ENCODE measurements at regions not wholly inside any gene's neighbourhood (a gene's known extent, or its start where the extent isn't known, plus 50 kb on each side); places are given as distances from the start of the nearest gene placed in this dataset.

DNA sequence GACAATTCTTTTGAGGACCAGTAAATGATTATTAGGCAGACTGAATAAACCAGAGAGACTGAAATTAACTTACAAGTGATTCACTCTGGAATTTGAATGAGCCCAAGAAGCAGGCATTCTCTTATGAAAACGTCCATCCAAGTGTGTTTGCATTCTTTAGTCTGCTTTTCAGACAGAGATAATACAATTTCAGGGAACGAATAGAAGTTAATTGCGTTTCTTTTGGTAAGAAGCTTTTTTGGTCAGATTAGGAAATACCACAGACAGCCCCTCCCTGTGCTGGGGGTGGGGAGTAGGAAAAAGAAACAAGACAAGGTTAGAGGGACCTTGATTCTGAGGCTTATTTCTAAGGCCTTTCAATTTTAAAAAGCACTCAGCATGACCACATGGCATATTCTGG lies 874.4 kb downstream of the SUCLG1 start:
- ATAC-seq (ENCODE audit: low FRiP score in 2 of 2) (no peak), DNase-seq (no peak)
- Histone ChIP-seq H3K9me3 (no peaks in the 10 kb centered on the region), H3K36me3 (no peaks in the 10 kb centered on the region), H3K27ac (no peak overlapping the region), H3K27me3 (no peaks in the 10 kb centered on the region), H3K4me3 (no peak overlapping the region), H3K4me1 (no peaks in the 10 kb centered on the region)
- TF ChIP-seq POLR2A (IDR thresholded peaks at IDR 0.05): no peak
- TF ChIP-seq, protein P1, sequence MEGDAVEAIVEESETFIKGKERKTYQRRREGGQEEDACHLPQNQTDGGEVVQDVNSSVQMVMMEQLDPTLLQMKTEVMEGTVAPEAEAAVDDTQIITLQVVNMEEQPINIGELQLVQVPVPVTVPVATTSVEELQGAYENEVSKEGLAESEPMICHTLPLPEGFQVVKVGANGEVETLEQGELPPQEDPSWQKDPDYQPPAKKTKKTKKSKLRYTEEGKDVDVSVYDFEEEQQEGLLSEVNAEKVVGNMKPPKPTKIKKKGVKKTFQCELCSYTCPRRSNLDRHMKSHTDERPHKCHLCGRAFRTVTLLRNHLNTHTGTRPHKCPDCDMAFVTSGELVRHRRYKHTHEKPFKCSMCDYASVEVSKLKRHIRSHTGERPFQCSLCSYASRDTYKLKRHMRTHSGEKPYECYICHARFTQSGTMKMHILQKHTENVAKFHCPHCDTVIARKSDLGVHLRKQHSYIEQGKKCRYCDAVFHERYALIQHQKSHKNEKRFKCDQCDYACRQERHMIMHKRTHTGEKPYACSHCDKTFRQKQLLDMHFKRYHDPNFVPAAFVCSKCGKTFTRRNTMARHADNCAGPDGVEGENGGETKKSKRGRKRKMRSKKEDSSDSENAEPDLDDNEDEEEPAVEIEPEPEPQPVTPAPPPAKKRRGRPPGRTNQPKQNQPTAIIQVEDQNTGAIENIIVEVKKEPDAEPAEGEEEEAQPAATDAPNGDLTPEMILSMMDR (IDR thresholded peaks at IDR 0.05): no peak
- TF ChIP-seq EP300 (IDR thresholded peaks at IDR 0.05): no peak
- no peak for TF ChIP-seq POLR2AphosphoS5 (IDR thresholded peaks at IDR 0.05)
- WGBS, 2 donors: 32 to 38% methylated on average over 3 of the region's 3 CpGs

DNA sequence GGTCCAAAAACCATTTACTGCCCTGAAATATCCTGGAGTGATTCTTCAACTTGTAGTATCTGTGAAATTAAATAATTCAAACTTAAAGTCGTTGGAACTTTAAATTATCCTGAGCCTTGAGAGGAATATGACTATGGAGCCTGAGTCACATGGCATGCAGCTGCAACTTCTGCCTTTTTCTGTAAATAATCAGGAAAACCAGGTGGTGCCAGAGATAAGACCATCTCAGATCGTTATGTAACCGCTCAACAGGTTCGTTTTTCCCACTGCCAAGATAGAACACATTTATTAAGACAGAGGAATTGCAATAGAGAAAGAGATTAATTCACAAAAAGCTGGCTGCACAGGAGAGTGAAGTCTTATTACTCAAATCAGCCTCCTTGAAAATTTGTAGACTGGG lies 876.5 kb downstream of the SUCLG1 start:
- ATAC-seq (ENCODE audit: low FRiP score in 2 of 2) (no peak), DNase-seq (no peak)
- Histone ChIP-seq H3K4me3 (no peak overlapping the region), H3K27me3 (no peaks in the 10 kb centered on the region), H3K36me3 (no peaks in the 10 kb centered on the region), H3K27ac (no peak overlapping the region), H3K9me3 (no peaks in the 10 kb centered on the region), H3K4me1 (no peaks in the 10 kb centered on the region)
- TF ChIP-seq POLR2AphosphoS5 (IDR thresholded peaks at IDR 0.05) (no peak), POLR2A (IDR thresholded peaks at IDR 0.05) (no peak), EP300 (IDR thresholded peaks at IDR 0.05) (no peak)
- TF ChIP-seq, protein P1 (IDR thresholded peaks at IDR 0.05): no peak
- WGBS, 2 donors: 34 to 41% methylated on average over 4 of the region's 4 CpGs

DNA sequence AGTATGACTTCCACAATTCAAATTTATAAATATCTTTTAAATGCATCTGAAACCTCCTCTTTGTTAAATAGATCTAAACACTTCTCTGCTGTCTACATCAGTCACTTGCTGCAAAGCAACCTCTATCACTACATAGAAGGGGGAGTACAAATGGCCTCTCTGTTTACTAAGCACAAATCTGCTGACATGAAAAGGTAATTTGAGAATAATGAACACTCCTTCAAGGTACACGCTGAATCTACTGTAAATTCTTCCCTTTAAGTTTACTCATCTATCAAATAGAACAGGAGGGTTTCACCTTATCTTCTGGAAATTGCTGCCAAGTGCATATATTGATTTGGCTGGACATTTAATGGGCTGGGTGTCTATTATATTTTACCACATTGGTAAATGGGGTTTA lies 879.6 kb downstream of the SUCLG1 start:
- Histone ChIP-seq H3K36me3 (no peaks in the 10 kb centered on the region), H3K27ac (no peak overlapping the region), H3K4me1 (no peaks in the 10 kb centered on the region), H3K9me3 (no peaks in the 10 kb centered on the region), H3K4me3 (no peak overlapping the region), H3K27me3 (no peaks in the 10 kb centered on the region)
- TF ChIP-seq POLR2AphosphoS5 (IDR thresholded peaks at IDR 0.05) (no peak), POLR2A (IDR thresholded peaks at IDR 0.05) (no peak), EP300 (IDR thresholded peaks at IDR 0.05) (no peak)
- TF ChIP-seq, protein P1 (IDR thresholded peaks at IDR 0.05): no peak
- ATAC-seq (ENCODE audit: low FRiP score in 2 of 2): no peak
- WGBS, 2 donors: 42 to 44% methylated on average over 1 of the region's 1 CpG
- DNase-seq: no peak

DNA sequence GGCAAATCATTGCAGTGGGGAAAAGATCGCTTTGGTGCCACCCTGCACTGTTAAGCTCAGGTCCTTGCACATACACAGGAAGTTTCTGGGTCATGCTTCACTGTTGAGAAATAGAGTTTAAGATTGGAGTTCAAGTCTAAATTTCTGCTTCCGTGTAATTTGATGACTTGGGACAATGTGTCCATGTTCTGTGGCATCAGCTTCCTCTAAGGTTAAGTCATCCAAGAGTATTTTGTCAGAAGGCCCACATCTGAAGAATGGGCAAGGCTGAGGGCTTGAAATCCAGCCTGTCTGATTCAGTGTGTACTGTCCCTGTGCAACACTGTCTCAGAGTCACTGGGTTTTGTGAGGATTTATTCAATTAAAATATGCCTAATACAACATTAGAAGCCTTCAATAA lies 880.7 kb downstream of the SUCLG1 start:
- Histone ChIP-seq H3K9me3 (no peaks in the 10 kb centered on the region), H3K27ac (no peak overlapping the region), H3K4me1 (no peaks in the 10 kb centered on the region), H3K27me3 (no peaks in the 10 kb centered on the region), H3K4me3 (no peak overlapping the region), H3K36me3 (no peaks in the 10 kb centered on the region)
- WGBS, 2 donors: 73 to 83% methylated on average over 2 of the region's 2 CpGs
- TF ChIP-seq POLR2A (IDR thresholded peaks at IDR 0.05) (no peak), EP300 (IDR thresholded peaks at IDR 0.05) (no peak), POLR2AphosphoS5 (IDR thresholded peaks at IDR 0.05) (no peak)
- TF ChIP-seq, protein P1 (IDR thresholded peaks at IDR 0.05): no peak
- no peak for DNase-seq
- peak in 1 of 2 donors; percentile 29 for ATAC-seq (ENCODE audit: low FRiP score in 2 of 2)

DNA sequence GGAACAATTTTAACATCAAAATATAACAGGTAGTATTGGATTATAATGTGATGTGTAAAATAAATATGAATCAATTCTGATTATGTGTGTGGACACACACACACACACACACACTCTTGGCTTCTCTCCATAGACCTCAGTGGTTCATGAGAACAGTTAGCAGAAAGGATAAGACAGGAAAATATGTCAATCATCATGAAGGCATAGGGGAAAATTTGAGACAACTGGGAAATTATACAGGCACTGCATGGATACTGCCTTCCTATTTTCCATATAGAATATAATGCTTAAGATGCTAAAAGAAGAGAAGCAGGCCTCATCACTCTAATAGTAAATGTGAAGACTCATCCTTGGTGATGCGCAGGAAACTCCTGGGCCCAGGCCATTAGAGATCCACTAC lies 884.5 kb downstream of the SUCLG1 start:
- H3K27me3 ChIP-seq: no peaks in the 10 kb centered on the region
- 85 to 100% methylated on average over 1 of the region's 1 CpG for WGBS, 2 donors
- TF ChIP-seq EP300 (IDR thresholded peaks at IDR 0.05) (no peak), POLR2AphosphoS5 (IDR thresholded peaks at IDR 0.05) (no peak), POLR2A (IDR thresholded peaks at IDR 0.05) (no peak)
- TF ChIP-seq, protein P1 (IDR thresholded peaks at IDR 0.05): no peak

More for the DNA sequence above, 884.5 kb downstream of the SUCLG1 start:
- Histone ChIP-seq H3K4me1 (no peaks in the 10 kb centered on the region), H3K9me3 (no peaks in the 10 kb centered on the region), H3K4me3 (no peak overlapping the region), H3K27ac (no peak overlapping the region), H3K36me3 (no peaks in the 10 kb centered on the region)
- ATAC-seq (ENCODE audit: low FRiP score in 2 of 2) (no peak), DNase-seq (no peak)

Data from upper lobe of left lung (tissue), 6 donors.